PFSK-1 (cell line): ENCODE measurements at regions not wholly inside any gene's neighbourhood (a gene's known extent, or its start where the extent isn't known, plus 50 kb on each side); places are given as distances from the start of the nearest gene placed in this dataset.

Experiments used
- FOXP2 ChIP-seq: optimal IDR thresholded peaks from 2 replicates; pipeline ENCODE3; 2011; ENCODE audit warnings: borderline replicate concordance, control low read depth, inconsistent platforms; ENCODE audit not compliant: insufficient read depth; ENCODE audit errors: extremely low read length, extremely low read depth
- POLR2AphosphoS5 ChIP-seq: IDR thresholded peaks from 2 replicates; pipeline ENCODE4 v1.6.1; 2012; ENCODE audit warnings: low read depth, mild to moderate bottlenecking, control low read depth, low read length, moderate library complexity
- SIN3A ChIP-seq: IDR thresholded peaks from 2 replicates; pipeline ENCODE4 v1.6.1; 2012; ENCODE audit warnings: mild to moderate bottlenecking, low read length, moderate library complexity, borderline replicate concordance; ENCODE audit not compliant: insufficient read depth
- TAF1 ChIP-seq: IDR thresholded peaks from 2 replicates; pipeline ENCODE4 v1.6.1; 2012; ENCODE audit warnings: low read length, control low read depth, borderline replicate concordance; ENCODE audit not compliant: insufficient read depth
- TF ChIP-seq, protein P1 (sequence below), 2 experiments: IDR thresholded peaks; 2 replicates each; pipeline versions ENCODE4 v1.6.1 to v1.8.0; 2011 to 2012; ENCODE audit warnings: low read depth in 2 of 2, low read length in 2 of 2, control low read depth in 1 of 2, inconsistent platforms in 1 of 2, mild to moderate bottlenecking in 1 of 2, moderate library complexity in 1 of 2; ENCODE audit not compliant: insufficient read depth in 1 of 2

- TF ChIP-seq FOXP2: no peak
- TF ChIP-seq TAF1: no peak
- no peak for TF ChIP-seq SIN3A
- TF ChIP-seq POLR2AphosphoS5: no peak
- TF ChIP-seq, protein P1, sequence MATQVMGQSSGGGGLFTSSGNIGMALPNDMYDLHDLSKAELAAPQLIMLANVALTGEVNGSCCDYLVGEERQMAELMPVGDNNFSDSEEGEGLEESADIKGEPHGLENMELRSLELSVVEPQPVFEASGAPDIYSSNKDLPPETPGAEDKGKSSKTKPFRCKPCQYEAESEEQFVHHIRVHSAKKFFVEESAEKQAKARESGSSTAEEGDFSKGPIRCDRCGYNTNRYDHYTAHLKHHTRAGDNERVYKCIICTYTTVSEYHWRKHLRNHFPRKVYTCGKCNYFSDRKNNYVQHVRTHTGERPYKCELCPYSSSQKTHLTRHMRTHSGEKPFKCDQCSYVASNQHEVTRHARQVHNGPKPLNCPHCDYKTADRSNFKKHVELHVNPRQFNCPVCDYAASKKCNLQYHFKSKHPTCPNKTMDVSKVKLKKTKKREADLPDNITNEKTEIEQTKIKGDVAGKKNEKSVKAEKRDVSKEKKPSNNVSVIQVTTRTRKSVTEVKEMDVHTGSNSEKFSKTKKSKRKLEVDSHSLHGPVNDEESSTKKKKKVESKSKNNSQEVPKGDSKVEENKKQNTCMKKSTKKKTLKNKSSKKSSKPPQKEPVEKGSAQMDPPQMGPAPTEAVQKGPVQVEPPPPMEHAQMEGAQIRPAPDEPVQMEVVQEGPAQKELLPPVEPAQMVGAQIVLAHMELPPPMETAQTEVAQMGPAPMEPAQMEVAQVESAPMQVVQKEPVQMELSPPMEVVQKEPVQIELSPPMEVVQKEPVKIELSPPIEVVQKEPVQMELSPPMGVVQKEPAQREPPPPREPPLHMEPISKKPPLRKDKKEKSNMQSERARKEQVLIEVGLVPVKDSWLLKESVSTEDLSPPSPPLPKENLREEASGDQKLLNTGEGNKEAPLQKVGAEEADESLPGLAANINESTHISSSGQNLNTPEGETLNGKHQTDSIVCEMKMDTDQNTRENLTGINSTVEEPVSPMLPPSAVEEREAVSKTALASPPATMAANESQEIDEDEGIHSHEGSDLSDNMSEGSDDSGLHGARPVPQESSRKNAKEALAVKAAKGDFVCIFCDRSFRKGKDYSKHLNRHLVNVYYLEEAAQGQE (IDR thresholded peaks at IDR 0.05; ENCODE audit: insufficient read depth in 1 of 2, low read depth in 2 of 2, low read length in 2 of 2): no peak
These were observed 83.9 kb upstream of the ZNF648 start for GRCh38 chr1:182145441-182145840.

GRCh38 chr1:182144646-182145030 lies 83.1 kb upstream of the ZNF648 start:
- TF ChIP-seq FOXP2 (no peak), TAF1 (no peak), POLR2AphosphoS5 (no peak), SIN3A (no peak)
- TF ChIP-seq, protein P1 (IDR thresholded peaks at IDR 0.05; ENCODE audit: insufficient read depth in 1 of 2, low read depth in 2 of 2, low read length in 2 of 2): no peak

GRCh38 chr1:182143825-182144645 lies 82.5 kb upstream of the ZNF648 start:
- TF ChIP-seq, protein P1 (IDR thresholded peaks at IDR 0.05; ENCODE audit: insufficient read depth in 1 of 2, low read depth in 2 of 2, low read length in 2 of 2): peak in 1 of 2 experiments; percentile 34; a peak in 1 of 4 replicates
- peak; percentile 73 for TF ChIP-seq FOXP2
- no peak for TF ChIP-seq SIN3A
- TF ChIP-seq POLR2AphosphoS5: no peak
- no peak for TF ChIP-seq TAF1

GRCh38 chr1:182143154-182143657 lies 81.7 kb upstream of the ZNF648 start:
- TF ChIP-seq, protein P1 (IDR thresholded peaks at IDR 0.05; ENCODE audit: insufficient read depth in 1 of 2, low read depth in 2 of 2, low read length in 2 of 2): no peak
- no peak for TF ChIP-seq SIN3A
- no peak for TF ChIP-seq FOXP2
- no peak for TF ChIP-seq POLR2AphosphoS5
- no peak for TF ChIP-seq TAF1
